Esophagus squamous epithelium (tissue), 5 donors: ENCODE measurements at regions not wholly inside any gene's neighbourhood (a gene's known extent, or its start where the extent isn't known, plus 50 kb on each side); places are given as distances from the start of the nearest gene placed in this dataset.

ENCODE experiments used
- DNase-seq: peaks from one replicate; lab custom pipeline; 2025; lab: John Stamatoyannopoulos, UW
- H3K27ac ChIP-seq, 4 donors: fragments of 200-600 bp; sonication (generic); one replicate each; pipeline ENCODE4 v1.5.1; 2016 to 2019; ENCODE audit warnings: mild to moderate bottlenecking in 1 of 4
- H3K27me3 ChIP-seq, 4 donors: fragments of 200-600 bp; sonication (generic); 1 replicate in 3 of 4; 2 replicates in 1 of 4; pipeline versions ENCODE4 v1.5.1 to v1.6.0; 2017 to 2021; ENCODE audit warnings: antibody characterized with exemption in 1 of 4
- H3K36me3 ChIP-seq, 3 donors: fragments of 200-600 bp; sonication (generic); one replicate each; pipeline ENCODE4 v1.5.1; 2016 to 2019
- H3K4me1 ChIP-seq, 3 donors: fragments of 200-600 bp; sonication (generic); one replicate each; pipeline ENCODE4 v1.5.1; 2017 to 2019
- H3K4me3 ChIP-seq, 4 donors: fragments of 200-600 bp; sonication (generic); 1 replicate in 3 of 4; 2 replicates in 1 of 4; pipeline ENCODE4 v1.5.1; 2016 to 2019; ENCODE audit warnings: mild to moderate bottlenecking in 2 of 4, moderate library complexity in 1 of 4
- H3K9me3 ChIP-seq, 3 donors: fragments of 200-600 bp; sonication (generic); one replicate each; pipeline ENCODE4 v1.5.1; 2016 to 2019
- CTCF ChIP-seq, 6 experiments: fragments of 450-650 bp in 4 of 6; fragments of 200-600 bp in 2 of 6; sonication (generic) in 2 of 6; IDR thresholded peaks; one replicate each; pipeline ENCODE4 v1.5.1; 2016 to 2019; ENCODE audit warnings: antibody characterized with exemption in 6 of 6, mild to moderate bottlenecking in 4 of 6, moderate library complexity in 4 of 6
- POLR2A ChIP-seq, 4 donors: fragments of 450-650 bp; IDR thresholded peaks; one replicate each; pipeline ENCODE4 v1.6.1; 2017; ENCODE audit warnings: antibody characterized with exemption in 4 of 4, mild to moderate bottlenecking in 4 of 4, moderate library complexity in 3 of 4
- WGBS, 2 donors: methylation state at CpG; one replicate each; pipeline ENCODE4 v1.1.5; 2018; 5-methylcytosine and 5-hydroxymethylcytosine counted together
- intact Hi-C: fragments of 100-400 bp; cut with DNase I; formaldehyde crosslinking; loops from one replicate; pipeline ENCODE4 v1.15.0; 2022
- donor health status: DM: yes; HTN: yes; CAD: no.

GRCh38 chr17:77377710-77378235 is 237.0 kb downstream of the SEC14L1 start:
- no peaks in the 10 kb centered on the region for H3K9me3 ChIP-seq
- H3K27me3 ChIP-seq, result no peaks in the 10 kb centered on the region
- H3K4me1 ChIP-seq, result peaks cover 66 to 100% (median 73%) of the 10 kb centered on the region in 3 donors
- DNase-seq, result no peak
- peak overlapping the region; percentile 83 to 96 (median 93) for H3K27ac ChIP-seq
- H3K36me3 ChIP-seq, result no peaks in the 10 kb centered on the region
- intact Hi-C loops, result no loop called here
- 58 to 88% methylated on average over 2 to 5 of the region's 11 CpGs for WGBS, 2 donors
- no peak overlapping the region for H3K4me3 ChIP-seq
- no peak for TF ChIP-seq POLR2A (IDR thresholded peaks at IDR 0.05)
- no peak for TF ChIP-seq CTCF (IDR thresholded peaks at IDR 0.05)

- Histone ChIP-seq H3K4me1 (peaks cover 73 to 100% (median 80%) of the 10 kb centered on the region in 3 donors), H3K4me3 (no peak overlapping the region), H3K36me3 (no peaks in the 10 kb centered on the region), H3K27ac (peak overlapping the region; percentile 83 to 96 (median 93)), H3K9me3 (no peaks in the 10 kb centered on the region), H3K27me3 (no peaks in the 10 kb centered on the region)
- TF ChIP-seq CTCF (IDR thresholded peaks at IDR 0.05) (no peak), POLR2A (IDR thresholded peaks at IDR 0.05) (no peak)
- DNase-seq, result no peak
- intact Hi-C loops, result no loop called here
- WGBS, 2 donors, result 81 to 92% methylated on average over 4 to 8 of the region's 22 CpGs
These were observed 237.7 kb downstream of the SEC14L1 start for GRCh38 chr17:77378318-77379064.

GRCh38 chr17:77379065-77379428 is 238.3 kb downstream of the SEC14L1 start:
- Histone ChIP-seq H3K27me3 (no peaks in the 10 kb centered on the region), H3K27ac (peak overlapping the region; percentile 18 to 96 (median 93)), H3K9me3 (no peaks in the 10 kb centered on the region), H3K4me1 (peaks cover 77 to 100% (median 85%) of the 10 kb centered on the region in 3 donors), H3K4me3 (no peak overlapping the region), H3K36me3 (no peaks in the 10 kb centered on the region)
- DNase-seq, result no peak
- 90% methylated on average over 11 of the region's 11 CpGs; no CpG with 5 or more reads in 1 of the 2 donors for WGBS, 2 donors
- intact Hi-C loops, result no loop called here
- no peak for TF ChIP-seq CTCF (IDR thresholded peaks at IDR 0.05)
- no peak for TF ChIP-seq POLR2A (IDR thresholded peaks at IDR 0.05)

GRCh38 chr17:77379832-77380231 is 239.1 kb downstream of the SEC14L1 start:
- 42 to 72% methylated on average over 3 to 4 of the region's 6 CpGs for WGBS, 2 donors
- H3K36me3 ChIP-seq, result no peaks in the 10 kb centered on the region
- H3K4me1 ChIP-seq, result peaks cover 74 to 100% (median 89%) of the 10 kb centered on the region in 3 donors
- no peak overlapping the region for H3K4me3 ChIP-seq
- H3K27ac ChIP-seq, result peak overlapping the region; percentile 18 to 96 (median 93)
- intact Hi-C loops, result no loop called here
- H3K9me3 ChIP-seq, result no peaks in the 10 kb centered on the region
- no peak for DNase-seq
- TF ChIP-seq CTCF (IDR thresholded peaks at IDR 0.05) (no peak), POLR2A (IDR thresholded peaks at IDR 0.05) (no peak)
- H3K27me3 ChIP-seq, result no peaks in the 10 kb centered on the region
